Vagina (tissue), 2 donors: ENCODE measurements at regions not wholly inside any gene's neighbourhood (a gene's known extent, or its start where the extent isn't known, plus 50 kb on each side); places are given as distances from the start of the nearest gene placed in this dataset.
A peak's percentile ranks its signal among the peaks of the same experiment; 100 is the strongest.

ENCODE experiments used
- DNase-seq, 2 donors: peaks; one replicate each; pipeline ENCODE4 v3.0.0-alpha.2; 2017; ENCODE audit errors: extremely low spot score in 2 of 2
- H3K27ac ChIP-seq: fragments of 200-600 bp; sonication (generic); one replicate; pipeline ENCODE4 v1.5.1; 2019
- H3K27me3 ChIP-seq: fragments of 200-600 bp; sonication (generic); one replicate; pipeline ENCODE4 v1.5.1; 2019
- H3K36me3 ChIP-seq, 2 donors: fragments of 200-600 bp; sonication (generic); one replicate each; pipeline ENCODE4 v1.5.1; 2017 to 2019
- H3K4me1 ChIP-seq: fragments of 200-600 bp; sonication (generic); one replicate; pipeline ENCODE4 v1.5.1; 2019
- H3K4me3 ChIP-seq, 2 donors: fragments of 200-600 bp; sonication (generic); 1 replicate in 1 of 2; 2 replicates in 1 of 2; pipeline ENCODE4 v1.5.1; 2016 to 2019
- H3K9me3 ChIP-seq: fragments of 200-600 bp; sonication (generic); one replicate; pipeline ENCODE4 v1.5.1; 2019
- CTCF ChIP-seq, 3 experiments: fragments of 450-650 bp in 2 of 3; fragments of 200-600 bp in 1 of 3; sonication (generic) in 1 of 3; IDR thresholded peaks; one replicate each; pipeline ENCODE4 v1.5.1; 2017 to 2019; ENCODE audit warnings: antibody characterized with exemption in 3 of 3, mild to moderate bottlenecking in 2 of 3, moderate library complexity in 2 of 3
- POLR2A ChIP-seq, 2 donors: fragments of 450-650 bp; IDR thresholded peaks; one replicate each; pipeline ENCODE4 v1.6.1; 2017; ENCODE audit warnings: antibody characterized with exemption in 2 of 2, mild to moderate bottlenecking in 2 of 2, moderate library complexity in 2 of 2
- POLR2AphosphoS5 ChIP-seq, 2 donors: sonication (generic); formaldehyde crosslinking; IDR thresholded peaks; one replicate each; pipeline ENCODE4 v1.9.0; 2017; ENCODE audit warnings: antibody characterized with exemption in 2 of 2, mild to moderate bottlenecking in 2 of 2, low read depth in 1 of 2; ENCODE audit not compliant: insufficient read depth in 1 of 2
- intact Hi-C: fragments of 100-400 bp; cut with DNase I; formaldehyde crosslinking; loops from one replicate; pipeline ENCODE4 v1.15.1; 2023

- no peaks in the 10 kb centered on the region for H3K4me1 ChIP-seq
- intact Hi-C loops, result no loop called here
- no peaks in the 10 kb centered on the region for H3K36me3 ChIP-seq
- H3K27me3 ChIP-seq, result no peaks in the 10 kb centered on the region
- DNase-seq, result peak; percentile 64 to 82
- H3K27ac ChIP-seq, result no peak overlapping the region
- no peak for TF ChIP-seq POLR2A (IDR thresholded peaks at IDR 0.05)
- no peak for TF ChIP-seq CTCF (IDR thresholded peaks at IDR 0.05)
- no peak for TF ChIP-seq POLR2AphosphoS5 (IDR thresholded peaks at IDR 0.05; ENCODE audit: insufficient read depth in 1 of 2, low read depth in 1 of 2)
- H3K4me3 ChIP-seq, result no peak overlapping the region
- peaks cover 17% of the 10 kb centered on the region for H3K9me3 ChIP-seq
Measured at GRCh38 chr2:239884051-239884405, 141.1 kb downstream of the NDUFA10 start.

GRCh38 chr2:239883326-239884050 is 141.7 kb downstream of the NDUFA10 start:
- Histone ChIP-seq H3K4me1 (no peaks in the 10 kb centered on the region), H3K4me3 (no peak overlapping the region), H3K27me3 (no peaks in the 10 kb centered on the region), H3K36me3 (no peaks in the 10 kb centered on the region), H3K27ac (no peak overlapping the region), H3K9me3 (peaks cover 17% of the 10 kb centered on the region)
- intact Hi-C loops, result no loop called here
- no peak for TF ChIP-seq POLR2A (IDR thresholded peaks at IDR 0.05)
- TF ChIP-seq CTCF (IDR thresholded peaks at IDR 0.05), result no peak
- TF ChIP-seq POLR2AphosphoS5 (IDR thresholded peaks at IDR 0.05; ENCODE audit: insufficient read depth in 1 of 2, low read depth in 1 of 2), result no peak
- peak; percentile 67 to 82 for DNase-seq

DNA sequence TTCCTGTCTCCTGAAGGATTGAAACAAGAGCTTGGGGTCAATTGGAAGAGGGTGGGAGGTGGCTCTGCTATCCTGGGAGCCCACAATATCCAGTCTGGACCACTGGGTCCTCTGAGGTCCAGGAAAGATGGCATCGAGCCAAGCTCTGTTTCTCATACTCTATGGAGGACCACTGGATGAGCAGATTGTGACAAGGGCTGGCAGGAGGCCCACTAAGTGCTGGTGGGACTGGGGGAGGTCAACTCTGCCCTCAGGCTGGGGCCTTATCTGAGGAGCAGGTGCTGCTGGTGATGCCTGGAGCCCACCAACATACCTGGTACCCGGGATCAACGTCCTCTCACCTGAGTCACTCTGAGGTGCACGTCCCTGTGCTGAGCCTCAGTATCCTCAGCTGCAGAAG is 142.4 kb downstream of the NDUFA10 start:
- no peak overlapping the region for H3K4me3 ChIP-seq
- H3K4me1 ChIP-seq, result no peaks in the 10 kb centered on the region
- H3K27ac ChIP-seq, result no peak overlapping the region
- no peaks in the 10 kb centered on the region for H3K36me3 ChIP-seq
- H3K9me3 ChIP-seq, result peaks cover 17% of the 10 kb centered on the region
- intact Hi-C loops, result no loop called here
- no peaks in the 10 kb centered on the region for H3K27me3 ChIP-seq
- no peak for TF ChIP-seq POLR2AphosphoS5 (IDR thresholded peaks at IDR 0.05; ENCODE audit: insufficient read depth in 1 of 2, low read depth in 1 of 2)
- no peak for TF ChIP-seq CTCF (IDR thresholded peaks at IDR 0.05)
- TF ChIP-seq POLR2A (IDR thresholded peaks at IDR 0.05), result no peak
- DNase-seq, result peak; percentile 61 to 65

DNA sequence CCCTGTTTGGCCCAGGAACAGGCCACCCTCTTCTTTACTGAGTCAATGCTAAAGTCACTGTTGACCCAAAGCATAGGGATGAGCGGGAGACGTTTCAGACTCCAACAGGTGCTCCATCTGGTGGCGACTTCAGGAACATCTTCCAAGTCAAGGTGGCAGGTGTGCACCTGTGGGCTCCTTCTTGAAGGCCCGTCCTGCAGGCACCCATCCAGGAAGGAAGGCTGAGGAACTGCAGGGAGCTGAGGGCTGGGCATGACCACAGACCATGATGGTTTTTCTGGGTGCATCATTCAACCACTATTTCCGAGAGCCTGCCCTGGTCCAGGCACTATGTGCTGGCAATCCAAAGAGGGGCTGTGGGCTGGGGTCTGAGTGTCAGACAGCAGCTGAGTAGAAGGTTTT is 142.8 kb downstream of the NDUFA10 start:
- peak in 1 of 2 donors; percentile 70 for DNase-seq

More for the DNA sequence above, 142.8 kb downstream of the NDUFA10 start:
- Histone ChIP-seq H3K9me3 (peaks cover 17% of the 10 kb centered on the region), H3K4me3 (no peak overlapping the region), H3K36me3 (no peaks in the 10 kb centered on the region), H3K4me1 (no peaks in the 10 kb centered on the region), H3K27me3 (no peaks in the 10 kb centered on the region), H3K27ac (no peak overlapping the region)
- intact Hi-C loops, result no loop called here
- no peak for TF ChIP-seq POLR2AphosphoS5 (IDR thresholded peaks at IDR 0.05; ENCODE audit: insufficient read depth in 1 of 2, low read depth in 1 of 2)
- TF ChIP-seq CTCF (IDR thresholded peaks at IDR 0.05), result peak; percentile 51 to 70 (median 61)
